VCaP (cell line): ENCODE measurements at regions not wholly inside any gene's neighbourhood (a gene's known extent, or its start where the extent isn't known, plus 50 kb on each side); places are given as distances from the start of the nearest gene placed in this dataset.

Experiments
- H3K27ac ChIP-seq: fragments of 450-650 bp; 2 replicates; pipeline ENCODE4 v1.5.1; 2017
- TF ChIP-seq, protein P1 (sequence below): fragments of 450-650 bp; conservative IDR thresholded peaks from 2 replicates; pipeline ENCODE4 v1.5.1; 2017; ENCODE audit warnings: mild to moderate bottlenecking, moderate library complexity

GRCh38 chr13:51526202-51526601 lies 58.1 kb upstream of the WDFY2 start:
- TF ChIP-seq, protein P1, sequence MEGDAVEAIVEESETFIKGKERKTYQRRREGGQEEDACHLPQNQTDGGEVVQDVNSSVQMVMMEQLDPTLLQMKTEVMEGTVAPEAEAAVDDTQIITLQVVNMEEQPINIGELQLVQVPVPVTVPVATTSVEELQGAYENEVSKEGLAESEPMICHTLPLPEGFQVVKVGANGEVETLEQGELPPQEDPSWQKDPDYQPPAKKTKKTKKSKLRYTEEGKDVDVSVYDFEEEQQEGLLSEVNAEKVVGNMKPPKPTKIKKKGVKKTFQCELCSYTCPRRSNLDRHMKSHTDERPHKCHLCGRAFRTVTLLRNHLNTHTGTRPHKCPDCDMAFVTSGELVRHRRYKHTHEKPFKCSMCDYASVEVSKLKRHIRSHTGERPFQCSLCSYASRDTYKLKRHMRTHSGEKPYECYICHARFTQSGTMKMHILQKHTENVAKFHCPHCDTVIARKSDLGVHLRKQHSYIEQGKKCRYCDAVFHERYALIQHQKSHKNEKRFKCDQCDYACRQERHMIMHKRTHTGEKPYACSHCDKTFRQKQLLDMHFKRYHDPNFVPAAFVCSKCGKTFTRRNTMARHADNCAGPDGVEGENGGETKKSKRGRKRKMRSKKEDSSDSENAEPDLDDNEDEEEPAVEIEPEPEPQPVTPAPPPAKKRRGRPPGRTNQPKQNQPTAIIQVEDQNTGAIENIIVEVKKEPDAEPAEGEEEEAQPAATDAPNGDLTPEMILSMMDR, result no peak

DNA sequence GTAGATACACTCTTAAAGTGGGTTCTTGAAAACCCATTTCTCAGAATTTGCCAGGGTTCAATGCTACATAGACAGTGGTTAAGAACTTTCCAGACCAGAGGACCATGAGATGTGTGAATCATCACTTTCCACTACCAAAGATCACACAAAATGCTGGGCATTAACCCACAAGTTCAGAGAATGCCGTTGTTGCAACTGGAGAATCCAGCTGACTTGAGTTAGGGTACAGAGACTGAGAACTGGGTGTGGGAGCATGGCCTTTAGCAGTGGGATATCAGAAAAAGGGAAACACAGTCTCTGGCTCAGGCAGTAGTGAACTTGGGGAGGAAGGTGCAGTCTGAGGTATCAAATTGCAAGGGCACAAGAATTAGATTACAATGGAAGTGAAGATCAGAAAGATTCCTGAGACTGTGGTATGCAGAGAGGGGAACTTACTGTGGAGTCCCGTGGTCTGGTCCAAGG lies 51.5 kb upstream of the WDFY2 start:
- no peak overlapping the region for H3K27ac ChIP-seq
- TF ChIP-seq, protein P1, result no peak

More at GRCh38 chr13:51526202-51526601, 58.1 kb upstream of the WDFY2 start:
- no peak overlapping the region for H3K27ac ChIP-seq

GRCh38 chr13:51534041-51534817 lies 50.0 kb upstream of the WDFY2 start:
- no peak overlapping the region for H3K27ac ChIP-seq
- TF ChIP-seq, protein P1, result no peak
